CD4-positive, alpha-beta memory T cell (primary cell): ENCODE measurements at regions not wholly inside any gene's neighbourhood (a gene's known extent, or its start where the extent isn't known, plus 50 kb on each side); places are given as distances from the start of the nearest gene placed in this dataset.
A peak's percentile ranks its signal among the peaks of the same experiment; 100 is the strongest.
"Not testable (repeated sequence)": the region's sequence is repeated elsewhere in the genome, so short reads cannot be mapped to it uniquely, and the experiment has no call there.

Experiments
- CTCF ChIA-PET: fragments of 350-600 bp; sonication (Branson Sonifier 250); formaldehyde crosslinking; loops from one replicate; lab custom pipeline; 2021; ENCODE audit warnings: inconsistent platforms; ENCODE audit not compliant: partially characterized antibody; lab: Charles Lee
- POLR2A ChIA-PET: fragments of 350-600 bp; sonication (Branson Sonifier 250); formaldehyde crosslinking; loops from one replicate; lab custom pipeline; 2021; ENCODE audit not compliant: partially characterized antibody; lab: Charles Lee
- DNase-seq, 5 donors: peaks; one replicate each; pipeline versions ENCODE4 v3.0.0 to v3.0.0-alpha.2; 2020 to 2022; ENCODE audit warnings: mixed read lengths in 1 of 5
- H3K27ac ChIP-seq: one replicate; pipeline ENCODE4 v1.7.0; 2013; ENCODE audit warnings: low read depth, low read length
- H3K27me3 ChIP-seq: 2 replicates; pipeline ENCODE4 v1.7.0; 2013; ENCODE audit warnings: mild to moderate bottlenecking, low read length, moderate library complexity; ENCODE audit not compliant: insufficient read depth
- H3K36me3 ChIP-seq: 2 replicates; pipeline ENCODE4 v1.7.0; 2013; ENCODE audit warnings: mild to moderate bottlenecking, low read length, moderate library complexity; ENCODE audit not compliant: insufficient read depth
- H3K4me1 ChIP-seq: 2 replicates; pipeline ENCODE4 v1.7.0; 2013; ENCODE audit warnings: mild to moderate bottlenecking, low read length, moderate library complexity; ENCODE audit not compliant: insufficient read depth
- H3K4me3 ChIP-seq, 2 donors: one replicate each; pipeline ENCODE4 v1.7.0; 2013; ENCODE audit warnings: low read length in 2 of 2, mild to moderate bottlenecking in 1 of 2
- H3K9me3 ChIP-seq, 2 donors: one replicate each; pipeline ENCODE4 v1.7.0; 2013; ENCODE audit warnings: low read length in 2 of 2, control low read depth in 1 of 2; ENCODE audit not compliant: control insufficient read depth in 1 of 2
- H3K27ac Mint-ChIP-seq, 7 donors: one replicate each; pipeline ENCODE4 v1.8.0; 2020 to 2021; ENCODE audit warnings: mixed read lengths in 7 of 7, mild to moderate bottlenecking in 6 of 7, inconsistent platforms in 3 of 7, moderate library complexity in 3 of 7
- H3K27me3 Mint-ChIP-seq, 2 donors: one replicate each; pipeline ENCODE4 v1.8.0; 2020 to 2021; ENCODE audit warnings: mixed read lengths in 2 of 2
- H3K36me3 Mint-ChIP-seq, 2 donors: one replicate each; pipeline ENCODE4 v1.8.0; 2020 to 2021; ENCODE audit warnings: mixed read lengths in 2 of 2, inconsistent platforms in 1 of 2, mild to moderate bottlenecking in 1 of 2
- H3K4me1 Mint-ChIP-seq, 4 donors: one replicate each; pipeline ENCODE4 v1.8.0; 2020 to 2021; ENCODE audit warnings: mixed read lengths in 4 of 4, mild to moderate bottlenecking in 1 of 4
- H3K4me3 Mint-ChIP-seq, 8 donors: one replicate each; pipeline ENCODE4 v1.8.0; 2020 to 2021; ENCODE audit warnings: mixed read lengths in 8 of 8, mild to moderate bottlenecking in 7 of 8, moderate library complexity in 6 of 8, inconsistent platforms in 3 of 8
- H3K9me3 Mint-ChIP-seq, 8 donors: one replicate each; pipeline ENCODE4 v1.8.0; 2020 to 2021; ENCODE audit warnings: mixed read lengths in 8 of 8, mild to moderate bottlenecking in 5 of 8, inconsistent platforms in 3 of 8, moderate library complexity in 1 of 8
- intact Hi-C: fragments of 100-400 bp; cut with micrococcal nuclease; formaldehyde crosslinking; loops from one replicate; pipeline ENCODE4 v1.15.1; 2023

DNA sequence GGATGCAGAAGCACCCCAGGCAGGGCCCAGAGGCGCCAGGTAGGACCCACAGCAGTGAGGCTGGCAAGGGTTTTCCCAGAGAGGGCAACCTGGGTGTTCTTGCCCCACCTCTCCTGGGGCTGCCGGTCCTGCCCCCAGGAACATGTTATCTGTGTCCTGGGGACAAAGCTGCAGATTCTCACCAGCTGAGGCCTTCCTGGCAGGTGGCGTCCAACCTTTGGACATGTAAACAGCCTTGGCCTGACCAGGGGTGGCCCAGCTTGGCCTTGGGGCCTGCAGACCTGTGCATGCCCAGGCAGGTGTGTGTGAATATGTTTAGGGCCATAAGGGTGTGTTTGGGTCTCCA, 101.8 kb upstream of the LARP1 start:
- Histone ChIP-seq H3K27ac (no peak overlapping the region), H3K27me3 (no peaks in the 10 kb centered on the region), H3K36me3 (no peaks in the 10 kb centered on the region), H3K4me3 (no peak overlapping the region), H3K9me3 (no peaks in the 10 kb centered on the region), H3K4me1 (no peaks in the 10 kb centered on the region)
- no peak for DNase-seq
- no peaks in the 10 kb centered on the region for H3K9me3 Mint-ChIP-seq
- intact Hi-C loops: loop anchor here (5.0 to 10.0 kb wide), 2 partner anchors 104 to 251 kb away; partner anchors contain the start of gene LARP1
- ChIA-PET CTCF (interaction anchor here (1.1 kb wide), 1 partner anchor 230 kb away, joined by 3 read pairs; no protein-coding TSS in a partner anchor), POLR2A (no interaction called here)
- peaks cover 2 to 5% (median 4%) of the 10 kb centered on the region in 4 donors for H3K4me1 Mint-ChIP-seq
- H3K36me3 Mint-ChIP-seq: no peaks in the 10 kb centered on the region
- no peak overlapping the region for H3K27ac Mint-ChIP-seq
- H3K27me3 Mint-ChIP-seq: peaks cover 2% of the 10 kb centered on the region in 2 donors
- no peak overlapping the region for H3K4me3 Mint-ChIP-seq

DNA sequence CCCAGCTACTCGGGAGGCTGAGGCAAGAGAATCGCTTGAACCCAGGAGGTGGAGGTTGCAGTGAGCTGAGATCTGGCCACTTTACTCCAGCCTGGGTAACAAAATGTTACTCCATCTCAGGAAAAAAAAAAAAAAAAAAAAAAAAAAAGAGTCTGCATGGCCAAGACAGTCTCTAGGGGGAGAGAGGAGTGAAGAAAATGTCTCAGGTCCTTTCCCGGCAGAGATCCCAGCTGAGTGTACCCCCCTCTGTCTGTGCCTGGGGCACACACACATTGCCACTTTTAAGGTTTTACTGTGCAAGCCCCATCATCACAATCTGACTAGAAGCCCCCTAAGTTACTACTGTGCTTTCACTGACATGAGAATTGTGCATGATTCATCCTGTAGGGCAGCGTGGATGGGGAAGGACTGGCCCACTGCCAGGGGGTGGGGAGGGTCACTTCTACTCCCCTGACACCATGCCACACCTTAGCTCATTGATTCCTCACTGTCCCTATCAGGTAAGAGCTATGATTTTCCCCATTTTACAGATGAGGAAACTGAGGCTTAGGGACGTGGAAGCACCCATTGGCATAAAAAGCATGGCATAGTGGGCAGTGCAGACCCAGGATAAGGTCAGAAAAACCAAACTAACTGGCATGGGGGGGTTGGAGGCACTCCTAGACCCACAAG, 102.3 kb upstream of the LARP1 start:
- Mint-ChIP-seq H3K36me3 (no peaks in the 10 kb centered on the region), H3K9me3 (no peaks in the 10 kb centered on the region), H3K27ac (no peak overlapping the region), H3K4me3 (no peak overlapping the region), H3K27me3 (peaks cover 3% of the 10 kb centered on the region in 2 donors), H3K4me1 (peaks cover 2 to 6% (median 5%) of the 10 kb centered on the region in 4 donors)
- ChIA-PET POLR2A (no interaction called here), CTCF (interaction anchor here (0.7 to 3.4 kb wide), 7 partner anchors 18 to 241 kb away, joined by 3 to 31 read pairs (median 4); no protein-coding TSS in a partner anchor)
- intact Hi-C loops: loop anchor here (5.0 to 10.0 kb wide), 2 partner anchors 104 to 252 kb away; partner anchors contain the start of gene LARP1
- H3K4me3 ChIP-seq: no peak overlapping the region
- no peak for DNase-seq
- no peaks in the 10 kb centered on the region for H3K36me3 ChIP-seq
- H3K4me1 ChIP-seq: no peaks in the 10 kb centered on the region
- no peaks in the 10 kb centered on the region for H3K27me3 ChIP-seq
- no peak overlapping the region for H3K27ac ChIP-seq
- no peaks in the 10 kb centered on the region for H3K9me3 ChIP-seq

DNA sequence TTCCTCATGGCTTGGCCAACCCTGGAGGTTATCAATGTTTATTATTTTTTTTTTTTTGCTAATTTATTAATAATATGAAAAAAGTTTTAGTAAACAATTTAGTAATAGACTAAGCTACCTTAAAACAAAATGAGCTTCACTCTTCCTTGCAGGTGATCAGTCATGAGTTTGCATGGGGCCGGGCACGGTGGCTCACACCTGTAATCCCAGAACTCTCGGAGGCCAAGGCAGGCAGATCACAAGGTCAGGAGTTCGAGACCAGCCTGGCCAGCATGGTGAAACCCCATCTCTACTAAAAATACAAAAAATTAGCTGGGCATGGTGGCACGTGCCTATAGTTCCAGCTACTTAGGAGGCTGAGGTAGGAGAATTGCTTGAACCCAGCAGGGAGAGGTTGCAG, 103.4 kb upstream of the LARP1 start:
- H3K4me1 ChIP-seq, H3K9me3 ChIP-seq, H3K9me3 Mint-ChIP-seq, H3K4me3 ChIP-seq, H3K36me3 Mint-ChIP-seq, H3K36me3 ChIP-seq, POLR2A ChIA-PET, DNase-seq, H3K27ac Mint-ChIP-seq, H3K27me3 ChIP-seq, H3K4me3 Mint-ChIP-seq, H3K27ac ChIP-seq: not testable (repeated sequence)
- intact Hi-C loops: loop anchor here (2.0 to 10.0 kb wide), 3 partner anchors 106 to 293 kb away; partner anchors contain the start of gene LARP1
- H3K27me3 Mint-ChIP-seq: peaks cover 7 to 12% of the 10 kb centered on the region in 2 donors
- CTCF ChIA-PET: interaction anchor here (0.8 to 3.4 kb wide), 4 partner anchors 153 to 190 kb away, joined by 3 to 31 read pairs (median 5); no protein-coding TSS in a partner anchor
- peaks cover 3 to 16% (median 11%) of the 10 kb centered on the region in 4 donors for H3K4me1 Mint-ChIP-seq

DNA sequence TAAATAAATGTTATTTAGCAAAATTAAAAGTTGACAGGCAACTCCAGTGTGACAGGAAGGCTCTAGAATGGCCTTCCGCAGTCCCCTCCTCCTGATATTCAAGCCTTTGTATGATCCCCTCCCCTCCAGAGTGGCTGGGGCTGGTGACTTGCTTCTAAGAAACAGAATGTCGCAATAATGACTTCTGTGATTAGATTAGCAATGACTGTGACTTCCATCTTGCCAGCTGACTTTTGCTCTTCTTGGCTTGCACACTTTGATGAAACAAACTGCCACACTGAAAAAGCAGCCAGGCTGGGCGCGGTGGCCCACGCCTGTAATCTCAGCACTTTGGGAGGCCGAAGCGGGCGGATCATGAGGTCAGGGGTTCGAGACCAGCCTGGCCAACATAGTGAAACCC, 106.5 kb upstream of the LARP1 start:
- Mint-ChIP-seq H3K36me3 (no peaks in the 10 kb centered on the region), H3K4me1 (peaks cover 1 to 16% (median 7%) of the 10 kb centered on the region in 4 donors), H3K27me3 (peaks cover 10 to 19% of the 10 kb centered on the region in 2 donors), H3K9me3 (peaks cover 0 to 4% (median 0%) of the 10 kb centered on the region in 8 donors), H3K27ac (no peak overlapping the region), H3K4me3 (peak overlapping the region in 2 of 8 donors; percentile 7 to 46)
- peaks cover 10% of the 10 kb centered on the region for H3K4me1 ChIP-seq
- H3K27me3 ChIP-seq: no peaks in the 10 kb centered on the region
- no peaks in the 10 kb centered on the region for H3K9me3 ChIP-seq
- no peaks in the 10 kb centered on the region for H3K36me3 ChIP-seq
- H3K4me3 ChIP-seq: no peak overlapping the region
- H3K27ac ChIP-seq: no peak overlapping the region
- ChIA-PET CTCF (interaction anchor here (0.7 to 1.9 kb wide), 6 partner anchors 42 to 162 kb away, joined by 3 to 7 read pairs (median 4); no protein-coding TSS in a partner anchor), POLR2A (no interaction called here)
- intact Hi-C loops: no loop called here
- DNase-seq: no peak

GRCh38 chr5:154648229-154648628, 106.9 kb upstream of the LARP1 start:
- Mint-ChIP-seq H3K27ac (no peak overlapping the region), H3K27me3 (peaks cover 10 to 22% of the 10 kb centered on the region in 2 donors), H3K4me1 (peaks cover 1 to 16% (median 7%) of the 10 kb centered on the region in 4 donors), H3K4me3 (peak overlapping the region in 1 of 8 donors; percentile 75), H3K9me3 (peaks cover 0 to 8% (median 2%) of the 10 kb centered on the region in 8 donors), H3K36me3 (no peaks in the 10 kb centered on the region)
- intact Hi-C loops: no loop called here
- Histone ChIP-seq H3K27me3 (no peaks in the 10 kb centered on the region), H3K27ac (no peak overlapping the region), H3K9me3 (no peaks in the 10 kb centered on the region), H3K4me1 (peaks cover 10% of the 10 kb centered on the region), H3K4me3 (no peak overlapping the region), H3K36me3 (no peaks in the 10 kb centered on the region)
- CTCF ChIA-PET: interaction anchor here (1.0 to 1.9 kb wide), 4 partner anchors 139 to 220 kb away, joined by 3 to 7 read pairs (median 4); no protein-coding TSS in a partner anchor
- no peak for DNase-seq
- POLR2A ChIA-PET: no interaction called here

GRCh38 chr5:154647761-154648145, 107.4 kb upstream of the LARP1 start:
- Histone ChIP-seq H3K9me3 (no peaks in the 10 kb centered on the region), H3K27me3 (no peaks in the 10 kb centered on the region), H3K4me1 (peaks cover 10% of the 10 kb centered on the region), H3K27ac (no peak overlapping the region), H3K4me3 (peak overlapping the region in 1 of 2 donors; percentile 40), H3K36me3 (no peaks in the 10 kb centered on the region)
- H3K4me3 Mint-ChIP-seq: peak overlapping the region; percentile 69 to 85 (median 80)
- H3K9me3 Mint-ChIP-seq: peaks cover 0 to 12% (median 5%) of the 10 kb centered on the region in 8 donors
- H3K27ac Mint-ChIP-seq: peak overlapping the region in 2 of 7 donors; percentile 35 to 47
- H3K27me3 Mint-ChIP-seq: peaks cover 13 to 22% of the 10 kb centered on the region in 2 donors
- ChIA-PET POLR2A (interaction anchor here (1.3 kb wide), 1 partner anchor 211 kb away, joined by 4 read pairs; the partner anchor contains the start of gene CNOT8), CTCF (interaction anchor here (0.8 to 1.9 kb wide), 5 partner anchors 11 to 220 kb away, joined by 3 to 7 read pairs (median 4); no protein-coding TSS in a partner anchor)
- DNase-seq: no peak
- H3K4me1 Mint-ChIP-seq: peaks cover 1 to 16% (median 7%) of the 10 kb centered on the region in 4 donors
- intact Hi-C loops: no loop called here
- no peaks in the 10 kb centered on the region for H3K36me3 Mint-ChIP-seq
